ENCODE measurements at regions not wholly inside any gene's neighbourhood (a gene's known extent, or its start where the extent isn't known, plus 50 kb on each side); places are given as distances from the start of the nearest gene placed in this dataset.

DNA sequence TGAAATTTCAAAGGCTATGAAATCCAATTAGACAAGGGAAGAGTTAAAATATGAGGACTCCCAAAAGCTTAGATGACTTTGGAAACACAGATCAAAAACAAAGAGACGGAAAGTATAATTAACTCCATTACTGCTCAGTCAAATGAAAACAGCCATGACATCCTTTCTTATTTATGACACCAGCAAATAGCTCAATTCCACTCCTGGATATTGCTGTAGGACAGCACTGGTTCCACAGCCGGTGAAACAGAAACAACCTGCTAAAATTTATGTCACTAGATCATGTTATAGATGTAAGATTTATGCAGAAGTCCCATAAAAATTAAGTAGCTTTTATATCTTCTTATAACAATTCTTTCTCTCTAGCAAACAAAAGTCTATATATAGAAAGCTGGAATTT lies 65.6 kb upstream of the RRP15 start:
- no peak for DNase-seq (ENCODE audit: low read depth, low spot score)
- H3K27ac ChIP-seq = no peak overlapping the region

DNA sequence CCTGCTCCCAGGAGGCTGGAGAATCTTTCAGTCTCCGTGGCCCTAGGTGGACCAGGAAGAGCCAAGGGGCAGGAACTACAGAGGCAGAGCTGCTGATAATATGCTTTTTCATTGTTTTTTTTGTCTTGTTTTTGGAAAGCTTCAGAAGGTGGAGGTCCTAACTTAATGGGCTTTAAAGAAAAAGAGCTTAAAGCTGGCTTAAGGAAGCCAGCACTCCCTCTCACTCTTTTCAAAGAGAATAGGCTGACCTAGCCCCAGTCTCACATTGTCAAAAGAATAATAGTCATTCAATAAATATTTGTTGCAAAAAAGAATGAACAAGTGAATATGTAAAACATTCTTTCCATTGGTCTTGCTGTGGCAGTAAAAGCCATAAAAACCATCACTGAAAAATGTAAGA lies 61.0 kb upstream of the RRP15 start:
- no peak for DNase-seq (ENCODE audit: low read depth, low spot score)
- no peak overlapping the region for H3K27ac ChIP-seq

DNA sequence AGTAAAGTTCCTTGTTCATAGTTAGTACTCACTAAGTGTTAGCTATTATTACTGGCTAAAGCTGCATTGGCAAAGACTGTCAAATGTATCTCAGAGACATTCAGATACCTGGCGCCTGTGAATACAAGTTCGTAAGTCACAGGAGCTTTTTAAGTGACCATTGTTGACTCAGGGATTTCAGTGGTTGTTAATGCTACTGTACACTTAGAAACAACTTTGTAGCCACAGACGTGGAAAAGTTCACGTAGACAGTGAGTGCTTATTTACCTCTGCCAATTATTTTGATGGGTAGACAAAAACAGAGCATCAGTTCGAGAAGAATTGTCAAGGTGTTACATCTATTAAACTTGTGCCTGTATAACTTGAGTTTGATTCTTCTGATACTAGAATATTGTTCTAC lies 59.1 kb upstream of the RRP15 start:
- no peak for DNase-seq (ENCODE audit: low read depth, low spot score)
- H3K27ac ChIP-seq = no peak overlapping the region
